ENCODE measurements at regions not wholly inside any gene's neighbourhood (a gene's known extent, or its start where the extent isn't known, plus 50 kb on each side); places are given as distances from the start of the nearest gene placed in this dataset.

DNA sequence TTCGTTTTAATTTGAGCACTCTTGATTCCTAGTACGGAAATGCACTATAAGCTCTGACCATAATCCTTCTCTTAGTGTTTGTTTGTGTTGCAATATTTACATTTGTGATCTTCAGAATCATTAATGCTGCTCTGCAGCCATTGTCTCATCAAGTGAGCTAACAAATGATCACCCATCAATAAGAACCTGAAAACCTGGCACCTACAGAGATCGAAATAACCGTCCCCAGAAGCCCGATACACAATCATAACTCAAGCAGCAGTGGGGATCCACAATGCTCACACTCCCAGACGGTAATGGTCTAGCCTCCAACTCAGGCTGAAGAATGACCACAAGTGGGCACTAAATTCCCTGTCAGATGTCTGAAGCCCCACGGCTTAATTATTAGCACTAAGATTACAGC lies 156.0 kb upstream of the NFE2L3 start:
- H3K36me3 ChIP-seq, result no peaks in the 10 kb centered on the region
- H3K27ac ChIP-seq, result no peak overlapping the region
- H3K4me3 ChIP-seq, result no peak overlapping the region
- peaks cover 0 to 4% (median 0%) of the 10 kb centered on the region in 4 donors for H3K4me1 ChIP-seq
- no peak for DNase-seq (ENCODE audit: low spot score in 2 of 2)
- WGBS, 2 donors, result 70 to 71% methylated on average over 7 of the region's 7 CpGs
- H3K27me3 ChIP-seq, result no peaks in the 10 kb centered on the region
- H3K9me3 ChIP-seq, result no peaks in the 10 kb centered on the region
- TF ChIP-seq, protein P1, sequence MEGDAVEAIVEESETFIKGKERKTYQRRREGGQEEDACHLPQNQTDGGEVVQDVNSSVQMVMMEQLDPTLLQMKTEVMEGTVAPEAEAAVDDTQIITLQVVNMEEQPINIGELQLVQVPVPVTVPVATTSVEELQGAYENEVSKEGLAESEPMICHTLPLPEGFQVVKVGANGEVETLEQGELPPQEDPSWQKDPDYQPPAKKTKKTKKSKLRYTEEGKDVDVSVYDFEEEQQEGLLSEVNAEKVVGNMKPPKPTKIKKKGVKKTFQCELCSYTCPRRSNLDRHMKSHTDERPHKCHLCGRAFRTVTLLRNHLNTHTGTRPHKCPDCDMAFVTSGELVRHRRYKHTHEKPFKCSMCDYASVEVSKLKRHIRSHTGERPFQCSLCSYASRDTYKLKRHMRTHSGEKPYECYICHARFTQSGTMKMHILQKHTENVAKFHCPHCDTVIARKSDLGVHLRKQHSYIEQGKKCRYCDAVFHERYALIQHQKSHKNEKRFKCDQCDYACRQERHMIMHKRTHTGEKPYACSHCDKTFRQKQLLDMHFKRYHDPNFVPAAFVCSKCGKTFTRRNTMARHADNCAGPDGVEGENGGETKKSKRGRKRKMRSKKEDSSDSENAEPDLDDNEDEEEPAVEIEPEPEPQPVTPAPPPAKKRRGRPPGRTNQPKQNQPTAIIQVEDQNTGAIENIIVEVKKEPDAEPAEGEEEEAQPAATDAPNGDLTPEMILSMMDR (IDR thresholded peaks at IDR 0.05), result no peak

DNA sequence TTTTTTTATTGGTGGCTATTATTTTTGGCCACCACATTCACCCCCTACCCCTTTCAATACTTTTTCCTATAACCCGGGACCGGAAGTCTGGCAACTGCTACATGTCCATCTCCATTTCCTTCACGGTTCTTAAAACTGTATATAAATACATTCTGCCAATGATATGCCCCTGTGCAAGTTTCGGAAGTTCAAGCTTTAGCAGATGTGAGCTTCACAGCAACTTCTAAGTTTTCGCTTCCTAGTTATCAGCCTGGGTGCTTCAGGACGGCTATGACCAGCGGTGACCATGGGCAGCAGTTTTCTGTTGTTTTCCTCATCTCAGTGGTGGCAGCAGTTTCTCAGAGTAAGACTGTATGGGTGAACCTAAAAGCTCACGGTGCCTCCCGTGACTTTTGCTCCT lies 153.5 kb upstream of the NFE2L3 start:
- Histone ChIP-seq H3K36me3 (no peaks in the 10 kb centered on the region), H3K4me1 (peaks cover 0 to 4% (median 0%) of the 10 kb centered on the region in 4 donors), H3K27me3 (no peaks in the 10 kb centered on the region), H3K4me3 (no peak overlapping the region), H3K9me3 (no peaks in the 10 kb centered on the region), H3K27ac (no peak overlapping the region)
- no peak for TF ChIP-seq POLR2A (IDR thresholded peaks at IDR 0.05)
- TF ChIP-seq, protein P1 (IDR thresholded peaks at IDR 0.05), result no peak
- TF ChIP-seq EP300 (IDR thresholded peaks at IDR 0.05), result no peak
- 82 to 89% methylated on average over 9 of the region's 9 CpGs for WGBS, 2 donors
- DNase-seq (ENCODE audit: low spot score in 2 of 2), result no peak

DNA sequence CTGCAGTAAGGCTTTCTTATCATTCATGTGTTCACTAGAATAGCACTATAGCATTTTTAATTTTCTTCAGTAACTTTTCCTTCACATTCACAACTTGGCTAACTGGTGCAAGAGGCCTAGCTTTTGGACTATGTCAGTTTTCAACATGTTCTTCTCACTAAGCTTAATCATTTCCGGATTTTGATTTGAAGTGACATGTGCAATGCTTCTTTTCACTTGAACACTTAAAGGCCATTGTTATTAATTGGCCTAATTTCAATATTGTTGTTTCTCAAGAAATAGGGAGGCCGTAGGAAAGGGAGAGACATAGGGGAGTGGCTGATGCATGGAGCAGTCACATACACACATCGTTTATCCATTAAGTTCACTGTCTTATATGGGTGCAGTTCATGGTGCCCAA lies 151.2 kb upstream of the NFE2L3 start:
- no peak for DNase-seq (ENCODE audit: low spot score in 2 of 2)
- no peak for TF ChIP-seq POLR2A (IDR thresholded peaks at IDR 0.05)
- TF ChIP-seq, protein P1 (IDR thresholded peaks at IDR 0.05), result no peak
- TF ChIP-seq EP300 (IDR thresholded peaks at IDR 0.05), result no peak
- Histone ChIP-seq H3K27me3 (no peaks in the 10 kb centered on the region), H3K36me3 (no peaks in the 10 kb centered on the region), H3K27ac (no peak overlapping the region), H3K4me3 (no peak overlapping the region), H3K4me1 (peaks cover 0 to 1% (median 0%) of the 10 kb centered on the region in 4 donors), H3K9me3 (no peaks in the 10 kb centered on the region)
- 71 to 77% methylated on average over 3 of the region's 3 CpGs for WGBS, 2 donors

DNA sequence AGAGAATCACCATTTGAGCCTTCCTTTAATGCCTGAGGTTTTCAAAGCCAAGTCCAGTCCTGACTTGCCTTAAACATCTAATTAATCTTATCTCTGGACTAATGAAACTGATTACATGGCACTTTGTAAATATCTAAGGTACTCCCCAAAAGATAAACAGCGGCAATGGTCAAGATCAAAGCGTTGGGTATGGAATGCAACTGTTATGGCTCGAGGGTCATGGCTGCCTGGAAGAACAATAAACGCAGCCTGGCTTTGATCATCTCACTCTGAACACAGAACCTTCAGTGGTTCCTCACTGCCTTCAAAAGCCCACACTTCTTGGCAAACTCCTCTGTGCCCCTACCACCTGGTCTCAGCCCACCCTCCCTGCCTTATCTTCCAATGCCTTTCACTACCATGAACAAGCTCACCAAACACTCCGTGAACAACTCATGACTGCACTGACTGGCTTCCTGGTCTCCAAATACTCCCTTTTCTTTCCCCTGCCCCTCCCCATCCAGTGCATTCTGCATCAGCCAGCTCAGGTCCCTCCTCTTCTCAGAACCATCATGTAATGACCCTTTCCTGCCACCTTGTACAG lies 150.2 kb upstream of the NFE2L3 start:
- Histone ChIP-seq H3K4me1 (no peaks in the 10 kb centered on the region), H3K27ac (no peak overlapping the region), H3K4me3 (no peak overlapping the region), H3K27me3 (no peaks in the 10 kb centered on the region), H3K36me3 (no peaks in the 10 kb centered on the region), H3K9me3 (no peaks in the 10 kb centered on the region)
- TF ChIP-seq POLR2A (IDR thresholded peaks at IDR 0.05), result no peak
- TF ChIP-seq EP300 (IDR thresholded peaks at IDR 0.05), result no peak
- TF ChIP-seq, protein P1 (IDR thresholded peaks at IDR 0.05), result no peak
- WGBS, 2 donors, result 66 to 73% methylated on average over 5 of the region's 5 CpGs
- DNase-seq (ENCODE audit: low spot score in 2 of 2), result no peak

DNA sequence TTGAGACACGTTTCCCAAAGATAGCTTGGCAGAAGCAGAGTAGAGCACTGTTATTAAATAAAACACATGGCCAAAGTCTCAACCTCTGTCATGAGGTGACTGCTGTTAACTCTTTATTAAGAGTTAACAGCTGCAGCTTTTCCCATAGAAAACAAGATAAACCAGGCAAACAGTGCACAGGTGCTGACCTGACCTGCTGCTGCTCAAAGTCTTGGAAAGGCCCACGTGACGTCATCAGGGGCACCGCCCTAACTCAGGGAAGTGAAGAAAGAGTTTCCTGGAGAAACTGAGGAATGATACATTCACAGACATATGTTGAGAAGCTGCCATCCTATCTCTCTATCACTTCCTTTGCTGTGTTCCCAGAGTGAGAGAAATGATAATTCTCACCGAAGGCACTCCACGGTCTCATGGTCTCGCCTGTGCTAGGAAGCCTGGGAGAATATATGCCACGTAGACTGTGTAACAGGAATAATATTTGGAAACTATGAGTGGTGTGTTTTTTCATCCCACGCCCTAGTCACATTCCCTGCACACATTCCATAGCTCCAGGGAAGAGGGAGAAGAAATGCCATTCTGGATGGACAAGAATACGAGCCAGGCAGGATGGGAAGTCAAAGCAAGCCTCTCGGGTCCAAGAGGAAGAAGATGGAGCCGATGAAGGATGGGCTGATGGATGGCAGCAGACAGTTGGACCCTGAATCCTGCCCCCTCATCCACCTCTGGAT lies 146.2 kb upstream of the NFE2L3 start:
- H3K27ac ChIP-seq, result no peak overlapping the region
- no peaks in the 10 kb centered on the region for H3K4me1 ChIP-seq
- no peaks in the 10 kb centered on the region for H3K27me3 ChIP-seq
- H3K9me3 ChIP-seq, result no peaks in the 10 kb centered on the region
- whole genome bisulfite sequencing, 2 donors, result 71 to 72% methylated on average over 12 of the region's 12 CpGs
- H3K4me3 ChIP-seq, result no peak overlapping the region
- DNase-seq (ENCODE audit: low spot score in 2 of 2), result no peak
- TF ChIP-seq, protein P1 (IDR thresholded peaks at IDR 0.05), result no peak
- TF ChIP-seq EP300 (IDR thresholded peaks at IDR 0.05) (no peak), POLR2A (IDR thresholded peaks at IDR 0.05) (no peak)
- no peaks in the 10 kb centered on the region for H3K36me3 ChIP-seq
